SK-N-MC (cell line): ENCODE measurements at regions not wholly inside any gene's neighbourhood (a gene's known extent, or its start where the extent isn't known, plus 50 kb on each side); places are given as distances from the start of the nearest gene placed in this dataset.
"Not testable (repeated sequence)": the region's sequence is repeated elsewhere in the genome, so short reads cannot be mapped to it uniquely, and the experiment has no call there.

Source experiments
- EZH2 ChIP-seq: fragments of 200-600 bp; sonication (generic); IDR thresholded peaks from one replicate; pipeline ENCODE4 v1.6.1; 2017; ENCODE audit warnings: antibody characterized with exemption
- POLR2AphosphoS5 ChIP-seq: IDR thresholded peaks from 2 replicates; pipeline ENCODE4 v1.6.1; 2012; ENCODE audit warnings: mild to moderate bottlenecking, low read depth, low read length, borderline replicate concordance

- TF ChIP-seq POLR2AphosphoS5, EZH2: not testable (repeated sequence)
These were observed 379.7 kb downstream of the CGGBP1 start for GRCh38 chr3:87678984-87679660.
